ENCODE measurements at regions not wholly inside any gene's neighbourhood (a gene's known extent, or its start where the extent isn't known, plus 50 kb on each side); places are given as distances from the start of the nearest gene placed in this dataset.
"Not testable (repeated sequence)": the region's sequence is repeated elsewhere in the genome, so short reads cannot be mapped to it uniquely, and the experiment has no call there.

- TF ChIP-seq CTBP1 (IDR thresholded peaks at IDR 0.05; ENCODE audit: borderline replicate concordance), result no peak
- TF ChIP-seq FOXA1 (IDR thresholded peaks at IDR 0.05), result no peak
- no peak for TF ChIP-seq HDGF (IDR thresholded peaks at IDR 0.05; ENCODE audit: borderline replicate concordance)
- TF ChIP-seq FOXK2 (IDR thresholded peaks at IDR 0.05), result no peak
- no peak for TF ChIP-seq TARDBP (IDR thresholded peaks at IDR 0.05)
- TF ChIP-seq NFRKB (IDR thresholded peaks at IDR 0.05), result no peak
- TF ChIP-seq ARNT (IDR thresholded peaks at IDR 0.05), result no peak
- TF ChIP-seq ELF4 (IDR thresholded peaks at IDR 0.05), result no peak
- TF ChIP-seq L3MBTL2 (conservative IDR thresholded peaks at IDR 0.05), result no peak
- no peak for TF ChIP-seq PKNOX1 (IDR thresholded peaks at IDR 0.05)
- no peak for TF ChIP-seq FOXM1 (IDR thresholded peaks at IDR 0.05; ENCODE audit: borderline replicate concordance)
- TF ChIP-seq LEF1 (IDR thresholded peaks at IDR 0.05; ENCODE audit: borderline replicate concordance), result no peak
- no peak for TF ChIP-seq SUZ12 (IDR thresholded peaks at IDR 0.05)
- TF ChIP-seq SP1 (IDR thresholded peaks at IDR 0.05), result no peak
- no peak for TF ChIP-seq ZNF384 (IDR thresholded peaks at IDR 0.05)
- no peak for TF ChIP-seq BHLHE40 (IDR thresholded peaks at IDR 0.05; ENCODE audit: borderline replicate concordance)
- ChIA-PET POLR2A (no interaction called here), CTCF (no interaction called here)
- no peak for DNase-seq (ENCODE audit: extremely low spot score)
Measured at GRCh38 chr21:20024741-20025140, 973.5 kb upstream of the NCAM2 start.

- ChIA-PET CTCF (no interaction called here), POLR2A (no interaction called here)
- DNase-seq (ENCODE audit: extremely low spot score), result no peak
- TF ChIP-seq FOXK2 (IDR thresholded peaks at IDR 0.05), result no peak
- no peak for TF ChIP-seq CTBP1 (IDR thresholded peaks at IDR 0.05; ENCODE audit: borderline replicate concordance)
- no peak for TF ChIP-seq PKNOX1 (IDR thresholded peaks at IDR 0.05)
- TF ChIP-seq SUZ12 (IDR thresholded peaks at IDR 0.05), result no peak
- TF ChIP-seq FOXA1 (IDR thresholded peaks at IDR 0.05), result no peak
- TF ChIP-seq FOXM1 (IDR thresholded peaks at IDR 0.05; ENCODE audit: borderline replicate concordance), result no peak
- TF ChIP-seq HDGF (IDR thresholded peaks at IDR 0.05; ENCODE audit: borderline replicate concordance), result no peak
- TF ChIP-seq BHLHE40 (IDR thresholded peaks at IDR 0.05; ENCODE audit: borderline replicate concordance), result no peak
- no peak for TF ChIP-seq ZNF384 (IDR thresholded peaks at IDR 0.05)
- TF ChIP-seq L3MBTL2 (conservative IDR thresholded peaks at IDR 0.05), result no peak
- no peak for TF ChIP-seq NFRKB (IDR thresholded peaks at IDR 0.05)
- no peak for TF ChIP-seq LEF1 (IDR thresholded peaks at IDR 0.05; ENCODE audit: borderline replicate concordance)
- no peak for TF ChIP-seq SP1 (IDR thresholded peaks at IDR 0.05)
- TF ChIP-seq ARNT (IDR thresholded peaks at IDR 0.05), result no peak
- TF ChIP-seq ELF4 (IDR thresholded peaks at IDR 0.05), result no peak
- no peak for TF ChIP-seq TARDBP (IDR thresholded peaks at IDR 0.05)
Measured at GRCh38 chr21:20026543-20026942, 971.7 kb upstream of the NCAM2 start.

GRCh38 chr21:20030390-20030789, 967.8 kb upstream of the NCAM2 start:
- CTCF ChIA-PET, result no interaction called here
- TF ChIP-seq FOXK2 (IDR thresholded peaks at IDR 0.05), result no peak
- POLR2A ChIA-PET, result no interaction called here
- DNase-seq (ENCODE audit: extremely low spot score), result no peak

GRCh38 chr21:20031807-20032206, 966.4 kb upstream of the NCAM2 start:
- ChIA-PET CTCF (interaction anchor here (1.0 kb wide), 1 partner anchor 9 kb away, joined by 3 read pairs; no protein-coding TSS in a partner anchor), POLR2A (no interaction called here)
- TF ChIP-seq SP1 (IDR thresholded peaks at IDR 0.05), result no peak
- TF ChIP-seq ARNT (IDR thresholded peaks at IDR 0.05), result no peak
- no peak for DNase-seq (ENCODE audit: extremely low spot score)

DNA sequence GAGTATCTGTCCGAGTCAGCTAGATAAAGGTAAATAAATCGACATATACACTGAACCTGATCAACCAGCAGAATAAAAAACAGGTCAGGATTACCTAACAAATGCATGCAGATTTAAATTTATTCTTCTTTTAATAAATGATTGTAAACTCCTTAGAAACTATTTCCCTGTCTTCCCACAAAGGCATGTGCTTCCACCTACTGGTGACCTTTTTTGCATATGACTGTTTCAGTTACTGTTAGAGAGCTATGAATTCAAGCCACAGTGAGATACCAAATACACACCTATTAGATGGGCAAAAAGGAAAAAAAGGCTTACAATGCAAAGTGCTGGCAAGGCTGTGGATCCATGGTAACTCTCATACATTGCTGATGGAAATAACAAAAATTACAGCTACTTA, 957.4 kb upstream of the NCAM2 start:
- POLR2A ChIA-PET, result no interaction called here
- no peak for DNase-seq (ENCODE audit: extremely low spot score)
- TF ChIP-seq ZNF384 (IDR thresholded peaks at IDR 0.05) (no peak), PKNOX1 (IDR thresholded peaks at IDR 0.05) (no peak), SP1 (IDR thresholded peaks at IDR 0.05) (no peak), HDGF (IDR thresholded peaks at IDR 0.05; ENCODE audit: borderline replicate concordance) (no peak), NFRKB (IDR thresholded peaks at IDR 0.05) (no peak), SUZ12 (IDR thresholded peaks at IDR 0.05) (no peak), CTBP1 (IDR thresholded peaks at IDR 0.05; ENCODE audit: borderline replicate concordance) (no peak), BHLHE40 (IDR thresholded peaks at IDR 0.05; ENCODE audit: borderline replicate concordance) (no peak), L3MBTL2 (conservative IDR thresholded peaks at IDR 0.05) (no peak), ARNT (IDR thresholded peaks at IDR 0.05) (no peak), FOXM1 (IDR thresholded peaks at IDR 0.05; ENCODE audit: borderline replicate concordance) (no peak), LEF1 (IDR thresholded peaks at IDR 0.05; ENCODE audit: borderline replicate concordance) (no peak), FOXA1 (IDR thresholded peaks at IDR 0.05) (no peak), FOXK2 (IDR thresholded peaks at IDR 0.05) (no peak), ELF4 (IDR thresholded peaks at IDR 0.05) (no peak)
- CTCF ChIA-PET, result interaction anchor here (0.6 to 1.2 kb wide), 2 partner anchors 9 to 157 kb away, joined by 3 to 4 read pairs; no protein-coding TSS in a partner anchor

DNA sequence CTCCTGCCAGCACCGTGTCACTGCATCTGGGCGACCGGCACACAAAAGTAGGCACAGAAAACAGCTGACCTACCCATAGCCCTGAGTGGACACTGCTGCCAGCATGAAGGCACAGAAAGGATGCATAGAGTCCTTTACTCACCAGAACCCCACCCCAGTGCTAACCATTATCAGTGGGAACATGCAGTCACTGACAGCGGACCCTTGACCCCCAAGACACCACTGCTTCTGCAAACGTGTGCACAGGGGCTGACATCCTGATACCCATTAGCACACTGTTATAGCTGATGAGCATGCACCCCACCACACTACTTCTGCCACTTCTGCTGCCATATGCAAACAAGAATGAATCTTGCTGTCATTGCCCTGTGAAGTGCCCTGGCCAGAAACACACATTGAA, 953.0 kb upstream of the NCAM2 start:
- TF ChIP-seq ARNT (IDR thresholded peaks at IDR 0.05) (no peak), SUZ12 (IDR thresholded peaks at IDR 0.05) (no peak), FOXK2 (IDR thresholded peaks at IDR 0.05) (no peak), L3MBTL2 (conservative IDR thresholded peaks at IDR 0.05) (no peak), ZNF384 (IDR thresholded peaks at IDR 0.05) (no peak), ELF4 (IDR thresholded peaks at IDR 0.05) (no peak), LEF1 (IDR thresholded peaks at IDR 0.05; ENCODE audit: borderline replicate concordance) (no peak)
- POLR2A ChIA-PET, result no interaction called here

DNA sequence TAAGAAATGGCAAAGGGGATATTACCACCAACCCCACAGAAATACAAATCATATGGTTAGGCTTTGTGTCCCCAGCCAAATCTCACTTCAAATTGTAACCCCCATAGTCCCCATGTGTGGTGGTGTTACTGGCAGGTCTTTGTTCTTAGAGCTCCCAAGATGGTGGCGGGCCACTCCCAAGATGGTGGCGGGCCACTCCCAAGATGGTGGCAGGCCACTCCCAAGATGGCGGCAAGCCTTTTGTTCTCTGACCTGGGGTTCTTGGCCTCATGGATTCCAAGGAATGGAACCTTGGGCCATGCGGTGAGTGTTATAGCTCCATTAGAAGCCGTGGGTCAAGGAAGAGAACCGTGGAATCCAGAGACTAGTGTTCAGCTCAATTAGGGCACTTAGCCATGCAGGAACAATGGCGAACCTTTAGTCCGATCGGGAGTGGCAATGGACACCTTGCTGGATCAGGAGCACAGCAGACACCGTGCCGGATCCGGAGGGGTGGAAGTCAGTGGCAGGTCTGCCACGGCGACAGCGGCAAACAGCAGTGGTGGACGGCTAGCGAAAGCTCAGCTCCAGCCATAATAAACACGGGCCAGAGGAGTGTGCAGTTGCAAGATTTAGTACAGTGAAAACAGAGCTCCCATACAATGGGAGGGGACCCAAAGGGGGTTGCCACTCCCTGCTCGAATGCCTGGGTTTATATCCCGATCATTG, 949.9 kb upstream of the NCAM2 start:
- POLR2A ChIA-PET; CTCF ChIA-PET; DNase-seq (ENCODE audit: extremely low spot score): not testable (repeated sequence)

More for the DNA sequence above, 953.0 kb upstream of the NCAM2 start:
- CTCF ChIA-PET, result no interaction called here
- DNase-seq (ENCODE audit: extremely low spot score), result no peak

All from HEK293T (cell line).